NB4 (cell line): ENCODE measurements at regions not wholly inside any gene's neighbourhood (a gene's known extent, or its start where the extent isn't known, plus 50 kb on each side); places are given as distances from the start of the nearest gene placed in this dataset.
"Not testable (repeated sequence)": the region's sequence is repeated elsewhere in the genome, so short reads cannot be mapped to it uniquely, and the experiment has no call there.

Experiments used
- POLR2A ChIP-seq: IDR thresholded peaks from 2 replicates; pipeline ENCODE4 v1.6.1; 2011; ENCODE audit warnings: mild to moderate bottlenecking; ENCODE audit not compliant: insufficient read length; ENCODE audit errors: extremely low read depth
- TF ChIP-seq, protein P1 (sequence below): IDR thresholded peaks from one replicate; pipeline ENCODE4 v1.5.1; 2012; ENCODE audit warnings: low read depth, low read length

DNA sequence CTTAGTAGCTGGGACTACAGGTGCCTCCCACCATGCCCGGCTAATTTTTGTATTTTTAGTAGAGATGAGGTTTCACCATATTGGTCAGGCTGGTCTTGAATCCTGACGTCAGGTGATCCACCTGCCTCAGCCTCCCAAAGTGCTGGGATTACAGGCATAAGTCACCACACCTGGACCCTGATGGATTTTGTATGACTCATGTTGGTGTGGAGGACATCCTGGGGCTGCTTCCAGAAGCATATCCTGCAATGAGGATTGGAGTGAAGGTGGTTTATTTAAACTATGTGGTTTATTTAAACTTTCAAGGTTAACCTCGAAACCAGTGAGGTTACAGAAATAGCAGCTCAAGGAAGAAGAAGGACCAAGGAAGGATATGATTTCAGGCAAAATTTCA lies 176.1 kb downstream of the BTBD3 start:
- TF ChIP-seq POLR2A: not testable (repeated sequence)
- TF ChIP-seq, protein P1, sequence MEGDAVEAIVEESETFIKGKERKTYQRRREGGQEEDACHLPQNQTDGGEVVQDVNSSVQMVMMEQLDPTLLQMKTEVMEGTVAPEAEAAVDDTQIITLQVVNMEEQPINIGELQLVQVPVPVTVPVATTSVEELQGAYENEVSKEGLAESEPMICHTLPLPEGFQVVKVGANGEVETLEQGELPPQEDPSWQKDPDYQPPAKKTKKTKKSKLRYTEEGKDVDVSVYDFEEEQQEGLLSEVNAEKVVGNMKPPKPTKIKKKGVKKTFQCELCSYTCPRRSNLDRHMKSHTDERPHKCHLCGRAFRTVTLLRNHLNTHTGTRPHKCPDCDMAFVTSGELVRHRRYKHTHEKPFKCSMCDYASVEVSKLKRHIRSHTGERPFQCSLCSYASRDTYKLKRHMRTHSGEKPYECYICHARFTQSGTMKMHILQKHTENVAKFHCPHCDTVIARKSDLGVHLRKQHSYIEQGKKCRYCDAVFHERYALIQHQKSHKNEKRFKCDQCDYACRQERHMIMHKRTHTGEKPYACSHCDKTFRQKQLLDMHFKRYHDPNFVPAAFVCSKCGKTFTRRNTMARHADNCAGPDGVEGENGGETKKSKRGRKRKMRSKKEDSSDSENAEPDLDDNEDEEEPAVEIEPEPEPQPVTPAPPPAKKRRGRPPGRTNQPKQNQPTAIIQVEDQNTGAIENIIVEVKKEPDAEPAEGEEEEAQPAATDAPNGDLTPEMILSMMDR: not testable (repeated sequence)
